Mesendoderm (in vitro differentiated cells): ENCODE measurements at regions not wholly inside any gene's neighbourhood (a gene's known extent, or its start where the extent isn't known, plus 50 kb on each side); places are given as distances from the start of the nearest gene placed in this dataset.
"Not testable (repeated sequence)": the region's sequence is repeated elsewhere in the genome, so short reads cannot be mapped to it uniquely, and the experiment has no call there.

Experiments
- DNase-seq: peaks from one replicate; pipeline ENCODE4 v3.0.0; 2013
- H2AK5ac ChIP-seq: 2 replicates; pipeline ENCODE4 v1.6.1; 2013; ENCODE audit warnings: low read length, inconsistent platforms
- H2BK120ac ChIP-seq: 2 replicates; pipeline ENCODE4 v1.6.1; 2013; ENCODE audit warnings: low read depth, mild to moderate bottlenecking, low read length, moderate library complexity, mixed read lengths
- H2BK15ac ChIP-seq: replicated peaks from 2 replicates; pipeline ENCODE4 v1.6.1; 2013; ENCODE audit warnings: low read depth, mild to moderate bottlenecking, moderate library complexity
- H2BK5ac ChIP-seq: 2 replicates; pipeline ENCODE4 v1.6.1; 2013; ENCODE audit warnings: low read length, inconsistent platforms
- H3K18ac ChIP-seq: 2 replicates; pipeline ENCODE4 v1.6.1; 2013; ENCODE audit warnings: mild to moderate bottlenecking, low read length, mixed read lengths
- H3K23ac ChIP-seq: one replicate; pipeline ENCODE4 v1.6.1; 2013; ENCODE audit warnings: low read length
- H3K27ac ChIP-seq: 2 replicates; pipeline ENCODE4 v1.5.1; 2013; ENCODE audit warnings: low read depth, mild to moderate bottlenecking, inconsistent platforms, low read length, moderate library complexity
- H3K27me3 ChIP-seq: 2 replicates; pipeline ENCODE4 v1.6.1; 2013; ENCODE audit warnings: low read length, control low read depth, mild to moderate bottlenecking, inconsistent platforms; ENCODE audit not compliant: insufficient read depth, poor library complexity
- H3K36me3 ChIP-seq: 2 replicates; pipeline ENCODE4 v1.6.1; 2013; ENCODE audit warnings: low read length, inconsistent platforms; ENCODE audit not compliant: control insufficient read depth, insufficient read depth
- H3K4ac ChIP-seq: one replicate; pipeline ENCODE4 v1.6.1; 2013; ENCODE audit warnings: low read depth, mild to moderate bottlenecking, low read length, moderate library complexity
- H3K4me1 ChIP-seq: 2 replicates; pipeline ENCODE4 v1.6.1; 2013; ENCODE audit warnings: low read depth, low read length, inconsistent platforms; ENCODE audit not compliant: control insufficient read depth
- H3K4me2 ChIP-seq: 2 replicates; pipeline ENCODE4 v1.6.1; 2013; ENCODE audit warnings: low read length
- H3K4me3 ChIP-seq: 2 replicates; pipeline ENCODE4 v1.5.1; 2013; ENCODE audit warnings: mild to moderate bottlenecking, low read length
- H3K56ac ChIP-seq: one replicate; pipeline ENCODE4 v1.6.1; 2013; ENCODE audit warnings: low read length
- H3K79me1 ChIP-seq: 2 replicates; pipeline ENCODE4 v1.6.1; 2013; ENCODE audit warnings: low read length, inconsistent platforms
- H3K79me2 ChIP-seq: 2 replicates; pipeline ENCODE4 v1.6.1; 2013; ENCODE audit warnings: mild to moderate bottlenecking, low read length; ENCODE audit not compliant: control insufficient read depth, insufficient read depth
- H3K9ac ChIP-seq: 2 replicates; pipeline ENCODE4 v1.6.1; 2013; ENCODE audit warnings: low read length, inconsistent platforms
- H4K5ac ChIP-seq: one replicate; pipeline ENCODE4 v1.6.1; 2013; ENCODE audit warnings: low read length
- H4K8ac ChIP-seq: one replicate; pipeline ENCODE4 v1.6.1; 2013; ENCODE audit warnings: low read depth, mild to moderate bottlenecking, control low read depth, low read length, moderate library complexity
- WGBS: extraction: QIAGEN DNeasy Blood & Tissue Kit; methylation state at CpG from one replicate; pipeline ENCODE4 v1.1.7; 2013; ENCODE audit warnings: low lambda C conversion rate, missing lambda C conversion rate; ENCODE audit not compliant: insufficient coverage; ENCODE audit errors: extremely low coverage; 5-methylcytosine and 5-hydroxymethylcytosine counted together

- no peaks in the 10 kb centered on the region for H3K79me2 ChIP-seq
- no peak overlapping the region for H2AK5ac ChIP-seq
- H3K4me1 ChIP-seq = no peaks in the 10 kb centered on the region
- no peak overlapping the region for H3K4me3 ChIP-seq
- H3K18ac ChIP-seq = no peak overlapping the region
- no peak overlapping the region for H4K5ac ChIP-seq
- H2BK120ac ChIP-seq = no peak overlapping the region
- no peak overlapping the region for H3K27ac ChIP-seq
- H3K36me3 ChIP-seq = no peaks in the 10 kb centered on the region
- H3K4ac ChIP-seq = no peak overlapping the region
- H3K9ac ChIP-seq = no peak overlapping the region
- no peak for DNase-seq
- no peak overlapping the region for H2BK15ac ChIP-seq
- H3K27me3 ChIP-seq = no peaks in the 10 kb centered on the region
- H3K56ac ChIP-seq = no peak overlapping the region
- H3K4me2 ChIP-seq = no peak overlapping the region
- no peak overlapping the region for H4K8ac ChIP-seq
- H3K79me1 ChIP-seq = no peaks in the 10 kb centered on the region
- no peak overlapping the region for H2BK5ac ChIP-seq
- H3K23ac ChIP-seq = no peak overlapping the region
These were observed 171.1 kb downstream of the SOD2 start for GRCh38 chr6:159521962-159522361.

GRCh38 chr6:159520002-159520401 lies 173.0 kb downstream of the SOD2 start:
- Histone ChIP-seq H3K23ac (no peak overlapping the region), H3K36me3 (no peaks in the 10 kb centered on the region), H3K27ac (no peak overlapping the region), H3K56ac (no peak overlapping the region), H3K27me3 (no peaks in the 10 kb centered on the region), H3K4me1 (no peaks in the 10 kb centered on the region), H2BK120ac (no peak overlapping the region), H2AK5ac (no peak overlapping the region), H3K79me1 (no peaks in the 10 kb centered on the region), H3K4me2 (no peak overlapping the region), H3K4ac (no peak overlapping the region), H4K5ac (no peak overlapping the region), H2BK15ac (no peak overlapping the region), H2BK5ac (no peak overlapping the region), H3K4me3 (no peak overlapping the region), H3K79me2 (no peaks in the 10 kb centered on the region), H3K9ac (no peak overlapping the region), H3K18ac (no peak overlapping the region), H4K8ac (no peak overlapping the region)
- DNase-seq = no peak

GRCh38 chr6:159515811-159516210 lies 177.2 kb downstream of the SOD2 start:
- not testable (repeated sequence) for DNase-seq, H3K4me1 ChIP-seq, H3K79me2 ChIP-seq, H3K56ac ChIP-seq, H4K5ac ChIP-seq, H2BK15ac ChIP-seq, H3K27ac ChIP-seq, H3K18ac ChIP-seq, H2AK5ac ChIP-seq, H3K79me1 ChIP-seq, H3K27me3 ChIP-seq, H3K9ac ChIP-seq, H3K4me3 ChIP-seq, H2BK5ac ChIP-seq, H3K4me2 ChIP-seq, H2BK120ac ChIP-seq, H3K36me3 ChIP-seq, H3K23ac ChIP-seq, H3K4ac ChIP-seq, H4K8ac ChIP-seq
- no CpG with 5 or more reads among the region's 3 CpGs for WGBS

GRCh38 chr6:159513914-159514313 lies 179.1 kb downstream of the SOD2 start:
- WGBS = no CpG with 5 or more reads among the region's 2 CpGs
- no peak overlapping the region for H2BK120ac ChIP-seq

GRCh38 chr6:159513074-159513720 lies 179.8 kb downstream of the SOD2 start:
- H3K9ac ChIP-seq = no peak overlapping the region
- no peak overlapping the region for H3K23ac ChIP-seq
- no peaks in the 10 kb centered on the region for H3K79me2 ChIP-seq
- no peak overlapping the region for H3K27ac ChIP-seq
- H2BK120ac ChIP-seq = no peak overlapping the region
- no peak overlapping the region for H3K56ac ChIP-seq
- H3K4me2 ChIP-seq = no peak overlapping the region
- H3K79me1 ChIP-seq = no peaks in the 10 kb centered on the region
- no peak for DNase-seq
- no peak overlapping the region for H2BK5ac ChIP-seq
- H3K18ac ChIP-seq = no peak overlapping the region
- no peak overlapping the region for H4K8ac ChIP-seq
- H2BK15ac ChIP-seq = no peak overlapping the region
- H2AK5ac ChIP-seq = no peak overlapping the region
- no peaks in the 10 kb centered on the region for H3K4me1 ChIP-seq
- H3K36me3 ChIP-seq = no peaks in the 10 kb centered on the region
- no peak overlapping the region for H3K4ac ChIP-seq
- H3K27me3 ChIP-seq = no peaks in the 10 kb centered on the region
- no peak overlapping the region for H3K4me3 ChIP-seq
- H4K5ac ChIP-seq = no peak overlapping the region
- WGBS = no CpG with 5 or more reads among the region's 7 CpGs

More at GRCh38 chr6:159513914-159514313, 179.1 kb downstream of the SOD2 start:
- no peaks in the 10 kb centered on the region for H3K4me1 ChIP-seq
- no peak overlapping the region for H4K8ac ChIP-seq
- no peak overlapping the region for H3K4me3 ChIP-seq
- no peak overlapping the region for H3K56ac ChIP-seq
- no peak for DNase-seq
- H2BK15ac ChIP-seq = no peak overlapping the region
- no peaks in the 10 kb centered on the region for H3K36me3 ChIP-seq
- no peak overlapping the region for H2AK5ac ChIP-seq
- no peak overlapping the region for H3K4me2 ChIP-seq
- H3K9ac ChIP-seq = no peak overlapping the region
- H3K4ac ChIP-seq = no peak overlapping the region
- H3K79me1 ChIP-seq = no peaks in the 10 kb centered on the region
- H3K27ac ChIP-seq = no peak overlapping the region
- no peak overlapping the region for H3K23ac ChIP-seq
- H4K5ac ChIP-seq = no peak overlapping the region
- no peaks in the 10 kb centered on the region for H3K79me2 ChIP-seq
- H2BK5ac ChIP-seq = no peak overlapping the region
- H3K18ac ChIP-seq = no peak overlapping the region
- H3K27me3 ChIP-seq = no peaks in the 10 kb centered on the region

GRCh38 chr6:159512571-159512970 lies 180.5 kb downstream of the SOD2 start:
- no peak overlapping the region for H2BK15ac ChIP-seq
- WGBS = no CpG with 5 or more reads among the region's 2 CpGs
- no peaks in the 10 kb centered on the region for H3K79me2 ChIP-seq
- no peak overlapping the region for H3K27ac ChIP-seq
- H3K4ac ChIP-seq = no peak overlapping the region
- no peak overlapping the region for H2BK5ac ChIP-seq
- no peak overlapping the region for H2AK5ac ChIP-seq
- no peak overlapping the region for H4K8ac ChIP-seq
- no peak for DNase-seq
- H3K36me3 ChIP-seq = no peaks in the 10 kb centered on the region
- no peaks in the 10 kb centered on the region for H3K27me3 ChIP-seq
- H3K4me3 ChIP-seq = no peak overlapping the region
- H3K4me1 ChIP-seq = no peaks in the 10 kb centered on the region
- H3K18ac ChIP-seq = no peak overlapping the region
- H3K9ac ChIP-seq = no peak overlapping the region
- no peaks in the 10 kb centered on the region for H3K79me1 ChIP-seq
- no peak overlapping the region for H4K5ac ChIP-seq
- no peak overlapping the region for H2BK120ac ChIP-seq
- H3K56ac ChIP-seq = no peak overlapping the region
- H3K23ac ChIP-seq = no peak overlapping the region
- H3K4me2 ChIP-seq = no peak overlapping the region
